ENCODE measurements at regions not wholly inside any gene's neighbourhood (a gene's known extent, or its start where the extent isn't known, plus 50 kb on each side); places are given as distances from the start of the nearest gene placed in this dataset.

DNA sequence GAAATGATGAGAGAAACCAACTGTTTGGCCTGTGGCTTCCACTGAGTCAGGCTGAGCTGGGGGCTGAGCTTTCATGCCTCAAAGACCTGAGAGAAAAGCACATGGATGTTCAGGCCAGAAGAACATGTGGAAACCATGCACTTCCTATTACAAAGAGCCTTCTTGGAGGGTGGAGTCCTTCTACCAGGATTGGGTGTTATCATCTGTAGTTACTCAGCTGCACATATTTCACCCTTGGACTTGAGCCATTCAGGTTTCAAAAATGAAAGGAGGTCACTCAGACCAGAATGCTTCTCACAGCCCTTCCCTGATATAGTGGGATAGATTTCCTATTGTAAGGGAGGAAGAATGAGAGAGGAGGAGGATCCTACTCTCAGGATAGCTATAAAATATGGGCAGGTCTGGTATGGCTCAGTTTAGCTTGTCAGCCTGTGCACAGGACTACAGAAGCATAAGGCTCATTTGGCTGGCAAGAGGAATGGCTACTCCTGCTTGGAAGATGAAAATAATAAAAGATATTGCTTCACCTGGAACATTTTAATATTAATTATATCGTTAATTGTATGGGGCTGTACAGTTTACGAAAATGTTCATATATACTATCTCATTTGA lies 173.6 kb upstream of the TMC3 start:
- no peak overlapping the region for H3K27ac Mint-ChIP-seq
- no peaks in the 10 kb centered on the region for H3K27me3 Mint-ChIP-seq (ENCODE audit: low read depth)
- no peak for DNase-seq (ENCODE audit: low spot score)
- H3K4me3 Mint-ChIP-seq = no peak overlapping the region
- ChIA-PET POLR2A (no interaction called here), CTCF (no interaction called here)
- ATAC-seq = no peak
- no peaks in the 10 kb centered on the region for H3K9me3 Mint-ChIP-seq
- H3K4me1 Mint-ChIP-seq = peaks cover 10% of the 10 kb centered on the region
- TF ChIP-seq ZNF423 (CRISPR knock-in tag; IDR thresholded peaks at IDR 0.05) (no peak), NFYB (CRISPR knock-in tag; conservative IDR thresholded peaks at IDR 0.05; ENCODE audit: low read depth) (no peak), MYBL2 (CRISPR knock-in tag; IDR thresholded peaks at IDR 0.05) (no peak), GRHL2 (CRISPR knock-in tag; IDR thresholded peaks at IDR 0.05; ENCODE audit: insufficient replicate concordance, severe bottlenecking) (no peak), CBFB (CRISPR knock-in tag; IDR thresholded peaks at IDR 0.05; ENCODE audit: low read depth) (no peak), NFE2L1 (CRISPR knock-in tag; IDR thresholded peaks at IDR 0.05) (no peak), SMAD4 (CRISPR knock-in tag; IDR thresholded peaks at IDR 0.05) (no peak), TEAD1 (CRISPR knock-in tag; IDR thresholded peaks at IDR 0.05) (no peak)
- TF ChIP-seq, protein P1, sequence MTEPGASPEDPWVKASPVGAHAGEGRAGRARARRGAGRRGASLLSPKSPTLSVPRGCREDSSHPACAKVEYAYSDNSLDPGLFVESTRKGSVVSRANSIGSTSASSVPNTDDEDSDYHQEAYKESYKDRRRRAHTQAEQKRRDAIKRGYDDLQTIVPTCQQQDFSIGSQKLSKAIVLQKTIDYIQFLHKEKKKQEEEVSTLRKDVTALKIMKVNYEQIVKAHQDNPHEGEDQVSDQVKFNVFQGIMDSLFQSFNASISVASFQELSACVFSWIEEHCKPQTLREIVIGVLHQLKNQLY (CRISPR knock-in tag; IDR thresholded peaks at IDR 0.05) = no peak
- TF ChIP-seq, protein P2, sequence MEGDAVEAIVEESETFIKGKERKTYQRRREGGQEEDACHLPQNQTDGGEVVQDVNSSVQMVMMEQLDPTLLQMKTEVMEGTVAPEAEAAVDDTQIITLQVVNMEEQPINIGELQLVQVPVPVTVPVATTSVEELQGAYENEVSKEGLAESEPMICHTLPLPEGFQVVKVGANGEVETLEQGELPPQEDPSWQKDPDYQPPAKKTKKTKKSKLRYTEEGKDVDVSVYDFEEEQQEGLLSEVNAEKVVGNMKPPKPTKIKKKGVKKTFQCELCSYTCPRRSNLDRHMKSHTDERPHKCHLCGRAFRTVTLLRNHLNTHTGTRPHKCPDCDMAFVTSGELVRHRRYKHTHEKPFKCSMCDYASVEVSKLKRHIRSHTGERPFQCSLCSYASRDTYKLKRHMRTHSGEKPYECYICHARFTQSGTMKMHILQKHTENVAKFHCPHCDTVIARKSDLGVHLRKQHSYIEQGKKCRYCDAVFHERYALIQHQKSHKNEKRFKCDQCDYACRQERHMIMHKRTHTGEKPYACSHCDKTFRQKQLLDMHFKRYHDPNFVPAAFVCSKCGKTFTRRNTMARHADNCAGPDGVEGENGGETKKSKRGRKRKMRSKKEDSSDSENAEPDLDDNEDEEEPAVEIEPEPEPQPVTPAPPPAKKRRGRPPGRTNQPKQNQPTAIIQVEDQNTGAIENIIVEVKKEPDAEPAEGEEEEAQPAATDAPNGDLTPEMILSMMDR (IDR thresholded peaks at IDR 0.05) = no peak
- no peaks in the 10 kb centered on the region for H3K36me3 Mint-ChIP-seq

DNA sequence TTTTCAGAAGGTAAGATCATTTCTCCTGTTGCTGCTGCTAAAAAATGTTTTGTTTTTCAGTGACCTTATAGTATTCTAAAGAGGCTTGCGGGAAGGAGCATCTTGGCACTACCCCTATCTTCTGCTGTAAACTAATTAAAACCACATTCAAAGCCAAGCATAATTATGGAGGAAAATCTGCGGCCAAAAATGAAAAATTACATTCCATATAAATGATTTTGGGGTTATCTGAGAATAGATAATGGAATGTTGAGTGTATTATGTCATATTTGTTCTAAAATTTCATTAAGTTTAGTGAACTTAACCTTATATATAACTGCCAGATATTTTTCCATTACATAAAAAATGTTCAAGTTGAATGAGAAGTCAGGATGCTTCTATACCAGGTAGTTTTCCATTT lies 170.4 kb upstream of the TMC3 start:
- no peak for ATAC-seq
- Mint-ChIP-seq H3K9me3 (no peaks in the 10 kb centered on the region), H3K36me3 (no peaks in the 10 kb centered on the region), H3K4me3 (no peak overlapping the region), H3K4me1 (peaks cover 10% of the 10 kb centered on the region), H3K27ac (no peak overlapping the region), H3K27me3 (ENCODE audit: low read depth) (no peaks in the 10 kb centered on the region)
- no peak for DNase-seq (ENCODE audit: low spot score)
- ChIA-PET CTCF (no interaction called here), POLR2A (no interaction called here)
- TF ChIP-seq, protein P3, sequence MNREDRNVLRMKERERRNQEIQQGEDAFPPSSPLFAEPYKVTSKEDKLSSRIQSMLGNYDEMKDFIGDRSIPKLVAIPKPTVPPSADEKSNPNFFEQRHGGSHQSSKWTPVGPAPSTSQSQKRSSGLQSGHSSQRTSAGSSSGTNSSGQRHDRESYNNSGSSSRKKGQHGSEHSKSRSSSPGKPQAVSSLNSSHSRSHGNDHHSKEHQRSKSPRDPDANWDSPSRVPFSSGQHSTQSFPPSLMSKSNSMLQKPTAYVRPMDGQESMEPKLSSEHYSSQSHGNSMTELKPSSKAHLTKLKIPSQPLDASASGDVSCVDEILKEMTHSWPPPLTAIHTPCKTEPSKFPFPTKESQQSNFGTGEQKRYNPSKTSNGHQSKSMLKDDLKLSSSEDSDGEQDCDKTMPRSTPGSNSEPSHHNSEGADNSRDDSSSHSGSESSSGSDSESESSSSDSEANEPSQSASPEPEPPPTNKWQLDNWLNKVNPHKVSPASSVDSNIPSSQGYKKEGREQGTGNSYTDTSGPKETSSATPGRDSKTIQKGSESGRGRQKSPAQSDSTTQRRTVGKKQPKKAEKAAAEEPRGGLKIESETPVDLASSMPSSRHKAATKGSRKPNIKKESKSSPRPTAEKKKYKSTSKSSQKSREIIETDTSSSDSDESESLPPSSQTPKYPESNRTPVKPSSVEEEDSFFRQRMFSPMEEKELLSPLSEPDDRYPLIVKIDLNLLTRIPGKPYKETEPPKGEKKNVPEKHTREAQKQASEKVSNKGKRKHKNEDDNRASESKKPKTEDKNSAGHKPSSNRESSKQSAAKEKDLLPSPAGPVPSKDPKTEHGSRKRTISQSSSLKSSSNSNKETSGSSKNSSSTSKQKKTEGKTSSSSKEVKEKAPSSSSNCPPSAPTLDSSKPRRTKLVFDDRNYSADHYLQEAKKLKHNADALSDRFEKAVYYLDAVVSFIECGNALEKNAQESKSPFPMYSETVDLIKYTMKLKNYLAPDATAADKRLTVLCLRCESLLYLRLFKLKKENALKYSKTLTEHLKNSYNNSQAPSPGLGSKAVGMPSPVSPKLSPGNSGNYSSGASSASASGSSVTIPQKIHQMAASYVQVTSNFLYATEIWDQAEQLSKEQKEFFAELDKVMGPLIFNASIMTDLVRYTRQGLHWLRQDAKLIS (CRISPR knock-in tag; IDR thresholded peaks at IDR 0.05; ENCODE audit: borderline replicate concordance) = no peak
- TF ChIP-seq, protein P4, sequence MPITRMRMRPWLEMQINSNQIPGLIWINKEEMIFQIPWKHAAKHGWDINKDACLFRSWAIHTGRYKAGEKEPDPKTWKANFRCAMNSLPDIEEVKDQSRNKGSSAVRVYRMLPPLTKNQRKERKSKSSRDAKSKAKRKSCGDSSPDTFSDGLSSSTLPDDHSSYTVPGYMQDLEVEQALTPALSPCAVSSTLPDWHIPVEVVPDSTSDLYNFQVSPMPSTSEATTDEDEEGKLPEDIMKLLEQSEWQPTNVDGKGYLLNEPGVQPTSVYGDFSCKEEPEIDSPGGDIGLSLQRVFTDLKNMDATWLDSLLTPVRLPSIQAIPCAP (CRISPR knock-in tag; IDR thresholded peaks at IDR 0.05) = no peak
- no peak for TF ChIP-seq FOXJ3 (CRISPR knock-in tag; IDR thresholded peaks at IDR 0.05; ENCODE audit: borderline replicate concordance)
- no peak for TF ChIP-seq ELF4 (CRISPR knock-in tag; IDR thresholded peaks at IDR 0.05; ENCODE audit: low read depth)
- TF ChIP-seq GRHL2 (CRISPR knock-in tag; IDR thresholded peaks at IDR 0.05; ENCODE audit: insufficient replicate concordance, severe bottlenecking) = no peak
- no peak for TF ChIP-seq NFYB (CRISPR knock-in tag; conservative IDR thresholded peaks at IDR 0.05; ENCODE audit: low read depth)
- TF ChIP-seq, protein P5, sequence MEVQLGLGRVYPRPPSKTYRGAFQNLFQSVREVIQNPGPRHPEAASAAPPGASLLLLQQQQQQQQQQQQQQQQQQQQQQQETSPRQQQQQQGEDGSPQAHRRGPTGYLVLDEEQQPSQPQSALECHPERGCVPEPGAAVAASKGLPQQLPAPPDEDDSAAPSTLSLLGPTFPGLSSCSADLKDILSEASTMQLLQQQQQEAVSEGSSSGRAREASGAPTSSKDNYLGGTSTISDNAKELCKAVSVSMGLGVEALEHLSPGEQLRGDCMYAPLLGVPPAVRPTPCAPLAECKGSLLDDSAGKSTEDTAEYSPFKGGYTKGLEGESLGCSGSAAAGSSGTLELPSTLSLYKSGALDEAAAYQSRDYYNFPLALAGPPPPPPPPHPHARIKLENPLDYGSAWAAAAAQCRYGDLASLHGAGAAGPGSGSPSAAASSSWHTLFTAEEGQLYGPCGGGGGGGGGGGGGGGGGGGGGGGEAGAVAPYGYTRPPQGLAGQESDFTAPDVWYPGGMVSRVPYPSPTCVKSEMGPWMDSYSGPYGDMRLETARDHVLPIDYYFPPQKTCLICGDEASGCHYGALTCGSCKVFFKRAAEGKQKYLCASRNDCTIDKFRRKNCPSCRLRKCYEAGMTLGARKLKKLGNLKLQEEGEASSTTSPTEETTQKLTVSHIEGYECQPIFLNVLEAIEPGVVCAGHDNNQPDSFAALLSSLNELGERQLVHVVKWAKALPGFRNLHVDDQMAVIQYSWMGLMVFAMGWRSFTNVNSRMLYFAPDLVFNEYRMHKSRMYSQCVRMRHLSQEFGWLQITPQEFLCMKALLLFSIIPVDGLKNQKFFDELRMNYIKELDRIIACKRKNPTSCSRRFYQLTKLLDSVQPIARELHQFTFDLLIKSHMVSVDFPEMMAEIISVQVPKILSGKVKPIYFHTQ (CRISPR knock-in tag; IDR thresholded peaks at IDR 0.05) = no peak
- TF ChIP-seq, protein P6, sequence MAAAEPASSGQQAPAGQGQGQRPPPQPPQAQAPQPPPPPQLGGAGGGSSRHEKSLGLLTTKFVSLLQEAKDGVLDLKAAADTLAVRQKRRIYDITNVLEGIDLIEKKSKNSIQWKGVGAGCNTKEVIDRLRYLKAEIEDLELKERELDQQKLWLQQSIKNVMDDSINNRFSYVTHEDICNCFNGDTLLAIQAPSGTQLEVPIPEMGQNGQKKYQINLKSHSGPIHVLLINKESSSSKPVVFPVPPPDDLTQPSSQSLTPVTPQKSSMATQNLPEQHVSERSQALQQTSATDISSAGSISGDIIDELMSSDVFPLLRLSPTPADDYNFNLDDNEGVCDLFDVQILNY (CRISPR knock-in tag; IDR thresholded peaks at IDR 0.05) = no peak
- TF ChIP-seq FOXP1 (CRISPR knock-in tag; IDR thresholded peaks at IDR 0.05; ENCODE audit: borderline replicate concordance) = no peak
- no peak for TF ChIP-seq ZNF232 (CRISPR knock-in tag; IDR thresholded peaks at IDR 0.05)
- TF ChIP-seq ZNF219 (CRISPR knock-in tag; IDR thresholded peaks at IDR 0.05; ENCODE audit: borderline replicate concordance) = no peak
- TF ChIP-seq CREM (CRISPR knock-in tag; IDR thresholded peaks at IDR 0.05) = no peak
- TF ChIP-seq, protein P7, sequence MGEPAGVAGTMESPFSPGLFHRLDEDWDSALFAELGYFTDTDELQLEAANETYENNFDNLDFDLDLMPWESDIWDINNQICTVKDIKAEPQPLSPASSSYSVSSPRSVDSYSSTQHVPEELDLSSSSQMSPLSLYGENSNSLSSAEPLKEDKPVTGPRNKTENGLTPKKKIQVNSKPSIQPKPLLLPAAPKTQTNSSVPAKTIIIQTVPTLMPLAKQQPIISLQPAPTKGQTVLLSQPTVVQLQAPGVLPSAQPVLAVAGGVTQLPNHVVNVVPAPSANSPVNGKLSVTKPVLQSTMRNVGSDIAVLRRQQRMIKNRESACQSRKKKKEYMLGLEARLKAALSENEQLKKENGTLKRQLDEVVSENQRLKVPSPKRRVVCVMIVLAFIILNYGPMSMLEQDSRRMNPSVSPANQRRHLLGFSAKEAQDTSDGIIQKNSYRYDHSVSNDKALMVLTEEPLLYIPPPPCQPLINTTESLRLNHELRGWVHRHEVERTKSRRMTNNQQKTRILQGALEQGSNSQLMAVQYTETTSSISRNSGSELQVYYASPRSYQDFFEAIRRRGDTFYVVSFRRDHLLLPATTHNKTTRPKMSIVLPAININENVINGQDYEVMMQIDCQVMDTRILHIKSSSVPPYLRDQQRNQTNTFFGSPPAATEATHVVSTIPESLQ (CRISPR knock-in tag; IDR thresholded peaks at IDR 0.05) = no peak
- no peak for TF ChIP-seq TP53 (CRISPR knock-in tag; IDR thresholded peaks at IDR 0.05)
